H1 (cell line): ENCODE measurements at regions not wholly inside any gene's neighbourhood (a gene's known extent, or its start where the extent isn't known, plus 50 kb on each side); places are given as distances from the start of the nearest gene placed in this dataset.

ENCODE experiments used
- BCL11A ChIP-seq, 2 experiments: IDR thresholded peaks; one replicate each; pipeline ENCODE4 v1.6.1; 2011; ENCODE audit warnings: low read depth in 2 of 2, low read length in 2 of 2, mild to moderate bottlenecking in 2 of 2
- EGR1 ChIP-seq: IDR thresholded peaks from 2 replicates; pipeline ENCODE4 v1.6.1; 2011; ENCODE audit warnings: low read depth, low read length, borderline replicate concordance
- EP300 ChIP-seq, 2 experiments: IDR thresholded peaks; 1 replicate in 1 of 2; 2 replicates in 1 of 2; pipeline ENCODE4 v1.6.1; 2011 to 2012; ENCODE audit warnings: low read depth in 2 of 2, low read length in 2 of 2, mild to moderate bottlenecking in 2 of 2, borderline replicate concordance in 1 of 2, inconsistent platforms in 1 of 2, moderate library complexity in 1 of 2
- POLR2A ChIP-seq, 2 experiments: IDR thresholded peaks; 1 replicate in 1 of 2; 2 replicates in 1 of 2; pipeline ENCODE4 v1.6.1; 2011; ENCODE audit warnings: low read depth in 2 of 2, low read length in 2 of 2, mild to moderate bottlenecking in 2 of 2; ENCODE audit errors: control extremely low read depth in 1 of 2
- POLR2AphosphoS5 ChIP-seq: IDR thresholded peaks from 2 replicates; pipeline ENCODE4 v1.6.1; 2011; ENCODE audit warnings: low read depth, low read length
- SP2 ChIP-seq: IDR thresholded peaks from 2 replicates; pipeline ENCODE4 v1.6.1; 2012; ENCODE audit warnings: mild to moderate bottlenecking, low read length, inconsistent platforms
- TBP ChIP-seq: IDR thresholded peaks from 2 replicates; pipeline ENCODE4 v1.6.1; 2011; ENCODE audit warnings: low read depth, low read length, improper control_type of control experiment
- TF ChIP-seq, protein P1 (sequence below), 3 experiments: IDR thresholded peaks; 1 replicate in 2 of 3; 2 replicates in 1 of 3; pipeline versions ENCODE4 v1.5.1 to v1.6.1; 2011; ENCODE audit warnings: low read length in 3 of 3, mild to moderate bottlenecking in 3 of 3, inconsistent platforms in 2 of 3, low read depth in 1 of 3, moderate library complexity in 1 of 3; ENCODE audit not compliant: insufficient read depth in 1 of 3; ENCODE audit errors: control extremely low read depth in 1 of 3
- TF ChIP-seq, protein P2 (sequence below): IDR thresholded peaks from 2 replicates; pipeline ENCODE4 v1.6.1; 2011; ENCODE audit warnings: low read depth, mild to moderate bottlenecking, low read length; ENCODE audit not compliant: insufficient read depth

DNA sequence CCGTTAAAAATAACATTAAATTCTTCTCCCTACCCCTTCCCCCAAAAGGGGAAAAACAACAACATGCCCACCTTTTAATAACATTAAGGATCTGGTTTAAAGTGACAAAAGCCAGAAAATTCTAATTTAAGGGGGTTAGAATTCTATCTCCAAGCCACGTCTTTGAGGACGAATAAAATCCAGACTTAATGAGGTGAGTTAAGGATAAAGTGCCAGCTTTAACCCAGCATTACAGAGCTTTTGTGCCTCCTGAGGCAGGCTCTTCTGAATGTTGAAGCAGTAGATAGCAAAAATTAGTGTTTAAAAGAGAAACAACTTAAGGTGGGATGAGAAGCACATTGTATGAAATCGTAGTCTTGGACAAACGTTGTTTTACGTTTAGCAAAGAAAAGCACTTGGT, 329.0 kb upstream of the MPDZ start:
- TF ChIP-seq EGR1 (no peak), POLR2A (IDR thresholded peaks at IDR 0.05; ENCODE audit: control extremely low read depth in 1 of 2, low read depth in 2 of 2, low read length in 2 of 2) (no peak), POLR2AphosphoS5 (no peak), BCL11A (IDR thresholded peaks at IDR 0.05; ENCODE audit: low read depth in 2 of 2, low read length in 2 of 2) (no peak), SP2 (no peak), TBP (no peak), EP300 (IDR thresholded peaks at IDR 0.05; ENCODE audit: borderline replicate concordance in 1 of 2, low read depth in 2 of 2, low read length in 2 of 2) (no peak)
- TF ChIP-seq, protein P1, sequence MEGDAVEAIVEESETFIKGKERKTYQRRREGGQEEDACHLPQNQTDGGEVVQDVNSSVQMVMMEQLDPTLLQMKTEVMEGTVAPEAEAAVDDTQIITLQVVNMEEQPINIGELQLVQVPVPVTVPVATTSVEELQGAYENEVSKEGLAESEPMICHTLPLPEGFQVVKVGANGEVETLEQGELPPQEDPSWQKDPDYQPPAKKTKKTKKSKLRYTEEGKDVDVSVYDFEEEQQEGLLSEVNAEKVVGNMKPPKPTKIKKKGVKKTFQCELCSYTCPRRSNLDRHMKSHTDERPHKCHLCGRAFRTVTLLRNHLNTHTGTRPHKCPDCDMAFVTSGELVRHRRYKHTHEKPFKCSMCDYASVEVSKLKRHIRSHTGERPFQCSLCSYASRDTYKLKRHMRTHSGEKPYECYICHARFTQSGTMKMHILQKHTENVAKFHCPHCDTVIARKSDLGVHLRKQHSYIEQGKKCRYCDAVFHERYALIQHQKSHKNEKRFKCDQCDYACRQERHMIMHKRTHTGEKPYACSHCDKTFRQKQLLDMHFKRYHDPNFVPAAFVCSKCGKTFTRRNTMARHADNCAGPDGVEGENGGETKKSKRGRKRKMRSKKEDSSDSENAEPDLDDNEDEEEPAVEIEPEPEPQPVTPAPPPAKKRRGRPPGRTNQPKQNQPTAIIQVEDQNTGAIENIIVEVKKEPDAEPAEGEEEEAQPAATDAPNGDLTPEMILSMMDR (IDR thresholded peaks at IDR 0.05; ENCODE audit: control extremely low read depth in 1 of 3, insufficient read depth in 1 of 3, low read depth in 1 of 3, low read length in 3 of 3) = no peak
- TF ChIP-seq, protein P2, sequence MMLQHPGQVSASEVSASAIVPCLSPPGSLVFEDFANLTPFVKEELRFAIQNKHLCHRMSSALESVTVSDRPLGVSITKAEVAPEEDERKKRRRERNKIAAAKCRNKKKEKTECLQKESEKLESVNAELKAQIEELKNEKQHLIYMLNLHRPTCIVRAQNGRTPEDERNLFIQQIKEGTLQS = no peak
